ENCODE measurements at regions not wholly inside any gene's neighbourhood (a gene's known extent, or its start where the extent isn't known, plus 50 kb on each side); places are given as distances from the start of the nearest gene placed in this dataset.

DNA sequence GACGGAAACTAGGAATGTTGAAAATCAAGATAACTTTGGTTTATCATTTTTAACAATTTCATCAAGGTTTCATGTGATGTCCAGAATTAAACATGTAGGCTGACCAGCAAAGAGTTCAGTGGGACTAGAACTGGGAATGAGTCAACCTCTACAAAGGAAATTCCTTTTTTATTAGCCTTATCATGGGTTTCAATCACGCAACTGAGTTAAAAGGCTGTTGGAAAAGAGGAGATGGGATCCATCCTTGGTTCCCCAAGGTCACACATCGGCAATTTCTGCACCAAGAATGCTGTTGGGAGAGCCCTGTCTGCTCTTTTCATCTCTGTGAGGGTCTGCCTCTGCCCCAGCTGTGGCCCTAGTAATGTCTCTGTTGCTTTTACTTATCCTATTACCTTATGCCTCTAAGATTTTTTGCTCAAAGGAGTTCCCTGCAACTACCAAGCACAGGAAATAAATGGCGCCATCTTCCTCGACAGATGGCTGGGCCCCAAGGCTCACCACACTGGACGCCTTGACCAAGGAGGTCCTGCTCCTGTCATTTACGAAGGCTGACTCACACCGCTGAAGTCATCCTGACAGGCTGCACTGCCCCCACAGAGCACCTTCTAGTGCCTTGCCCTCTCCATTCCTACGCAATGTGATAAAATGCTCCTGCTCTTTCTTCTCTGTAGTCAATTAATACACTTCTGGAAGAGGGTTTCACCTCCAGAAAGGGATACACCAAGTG is 367.4 kb downstream of the GXYLT1 start (continued):
- no peak for TF ChIP-seq MCM2 (IDR thresholded peaks at IDR 0.05; ENCODE audit: low read depth)
- TF ChIP-seq EHMT2 (IDR thresholded peaks at IDR 0.05), result no peak
- TF ChIP-seq, protein P1, sequence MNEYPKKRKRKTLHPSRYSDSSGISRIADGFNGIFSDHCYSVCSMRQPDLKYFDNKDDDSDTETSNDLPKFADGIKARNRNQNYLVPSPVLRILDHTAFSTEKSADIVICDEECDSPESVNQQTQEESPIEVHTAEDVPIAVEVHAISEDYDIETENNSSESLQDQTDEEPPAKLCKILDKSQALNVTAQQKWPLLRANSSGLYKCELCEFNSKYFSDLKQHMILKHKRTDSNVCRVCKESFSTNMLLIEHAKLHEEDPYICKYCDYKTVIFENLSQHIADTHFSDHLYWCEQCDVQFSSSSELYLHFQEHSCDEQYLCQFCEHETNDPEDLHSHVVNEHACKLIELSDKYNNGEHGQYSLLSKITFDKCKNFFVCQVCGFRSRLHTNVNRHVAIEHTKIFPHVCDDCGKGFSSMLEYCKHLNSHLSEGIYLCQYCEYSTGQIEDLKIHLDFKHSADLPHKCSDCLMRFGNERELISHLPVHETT (CRISPR knock-in tag; conservative IDR thresholded peaks at IDR 0.05 in 1 of 2, IDR thresholded peaks at IDR 0.05 in 1 of 2), result no peak
- no peak for TF ChIP-seq NFYB (IDR thresholded peaks at IDR 0.05; ENCODE audit: extremely low read depth, insufficient read length)

DNA sequence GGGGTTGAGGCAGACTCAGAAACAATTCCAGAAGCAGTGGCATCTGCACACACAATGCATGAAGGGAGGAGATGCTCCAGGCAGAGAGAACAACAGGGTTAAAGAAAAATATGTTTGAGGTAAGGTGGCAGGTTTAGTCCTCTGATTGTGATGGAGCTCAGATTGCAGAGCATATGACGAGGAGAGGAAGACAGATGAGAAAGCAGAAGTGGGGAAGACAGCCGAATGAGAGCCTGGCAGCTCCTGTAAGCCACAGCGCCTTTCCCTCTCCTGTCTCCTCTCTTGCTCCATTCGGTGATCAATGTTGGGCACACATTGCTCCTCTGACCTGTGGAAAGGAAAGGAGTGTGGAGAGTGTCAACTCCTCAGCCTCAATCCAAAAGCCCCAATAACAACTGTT is 372.2 kb downstream of the GXYLT1 start:
- no peak for ATAC-seq

More for the DNA sequence above, 372.2 kb downstream of the GXYLT1 start:
- POLR2A ChIA-PET, result no interaction called here
- in situ Hi-C loops (cut with MboI) (no loop called here), intact Hi-C loops (cut with micrococcal nuclease) (no loop called here)
- 0% methylated on average over 4 of the region's 4 CpGs for WGBS (ENCODE audit: insufficient coverage, low coverage, missing lambda C conversion rate)
- Histone ChIP-seq H3K27ac (ENCODE audit: extremely low read depth, low read depth, low read length) (no peak overlapping the region), H3K4me2 (ENCODE audit: insufficient read depth, low read length) (no peak overlapping the region), H3K27me3 (ENCODE audit: control insufficient read depth in 2 of 2, insufficient read depth in 2 of 2, low read length in 2 of 2) (no peaks in the 10 kb centered on the region), H3K9me3 (replicated peaks; ENCODE audit: control insufficient read depth, insufficient read depth, low read depth, low read length) (no peaks in the 10 kb centered on the region), H3K4me1 (replicated peaks in 1 of 2; ENCODE audit: control insufficient read depth in 2 of 2, insufficient read depth in 2 of 2, low read length in 2 of 2) (no peaks in the 10 kb centered on the region), H3K9ac (ENCODE audit: insufficient read depth in 1 of 2, low read depth in 2 of 2, low read length in 2 of 2) (no peak overlapping the region), H2AFZ (ENCODE audit: low read depth, low read length) (no peak overlapping the region), H3K79me2 (ENCODE audit: control insufficient read depth, insufficient read depth, low read length) (no peaks in the 10 kb centered on the region), H3K36me3 (ENCODE audit: control insufficient read depth, insufficient read depth, low read length) (no peaks in the 10 kb centered on the region), H3K9me1 (ENCODE audit: control insufficient read depth, insufficient read depth, low read length) (no peaks in the 10 kb centered on the region), H4K20me1 (replicated peaks; ENCODE audit: control insufficient read depth, insufficient read depth, low read length) (no peaks in the 10 kb centered on the region), H3K4me3 (no peak overlapping the region)
- CTCF ChIA-PET (ENCODE audit: low intra/inter-chr PET ratio), result no interaction called here
- FAIRE-seq, result no peak
- DNase-seq (ENCODE audit: extremely low read depth in 1 of 4, low spot score in 3 of 4), result no peak
- BruUV-seq (replicated peaks), result no TSS peak
- TF ChIP-seq ZNF551 (CRISPR knock-in tag; IDR thresholded peaks at IDR 0.05) (no peak), TAF9B (IDR thresholded peaks at IDR 0.05; ENCODE audit: partially characterized antibody) (no peak), NFIC (IDR thresholded peaks at IDR 0.05) (no peak), HEY1 (CRISPR knock-in tag; IDR thresholded peaks at IDR 0.05; ENCODE audit: borderline replicate concordance) (no peak), ZNF224 (CRISPR knock-in tag; IDR thresholded peaks at IDR 0.05) (no peak), NCOA6 (IDR thresholded peaks at IDR 0.05) (no peak), ZSCAN29 (IDR thresholded peaks at IDR 0.05) (no peak), ADNP (tag; IDR thresholded peaks at IDR 0.05) (no peak), ETV6 (IDR thresholded peaks at IDR 0.05; ENCODE audit: borderline replicate concordance in 1 of 2, low read depth in 2 of 2, low read length in 1 of 2) (no peak), ETV6 (CRISPR knock-in tag; IDR thresholded peaks at IDR 0.05; ENCODE audit: borderline replicate concordance) (no peak), SAFB2 (IDR thresholded peaks at IDR 0.05; ENCODE audit: borderline replicate concordance, low read depth, low read length, severe bottlenecking) (no peak), VEZF1 (CRISPR knock-in tag; IDR thresholded peaks at IDR 0.05) (no peak), TCF15 (CRISPR knock-in tag; IDR thresholded peaks at IDR 0.05) (no peak)
- TF ChIP-seq, protein P2, sequence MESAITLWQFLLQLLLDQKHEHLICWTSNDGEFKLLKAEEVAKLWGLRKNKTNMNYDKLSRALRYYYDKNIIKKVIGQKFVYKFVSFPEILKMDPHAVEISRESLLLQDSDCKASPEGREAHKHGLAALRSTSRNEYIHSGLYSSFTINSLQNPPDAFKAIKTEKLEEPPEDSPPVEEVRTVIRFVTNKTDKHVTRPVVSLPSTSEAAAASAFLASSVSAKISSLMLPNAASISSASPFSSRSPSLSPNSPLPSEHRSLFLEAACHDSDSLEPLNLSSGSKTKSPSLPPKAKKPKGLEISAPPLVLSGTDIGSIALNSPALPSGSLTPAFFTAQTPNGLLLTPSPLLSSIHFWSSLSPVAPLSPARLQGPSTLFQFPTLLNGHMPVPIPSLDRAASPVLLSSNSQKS (CRISPR knock-in tag; IDR thresholded peaks at IDR 0.05), result no peak

Data from K562 (cell line).